Endothelial cell of umbilical vein (primary cell): ENCODE measurements at regions not wholly inside any gene's neighbourhood (a gene's known extent, or its start where the extent isn't known, plus 50 kb on each side); places are given as distances from the start of the nearest gene placed in this dataset.

Experiments
- BruUV-seq: library from RNA; stranded (reverse); fragments of 400-500 nt; replicated peaks from 2 replicates; lab custom pipeline; 2021; lab: Mats Ljungman, UMichigan
- CTCF ChIA-PET: fragments of 300-600, 350-600 bp; sonication (Branson Sonifier 250); formaldehyde crosslinking; loops from one replicate; lab custom pipeline; 2021; ENCODE audit warnings: antibody characterized with exemption, inconsistent platforms; lab: Charles Lee
- POLR2A ChIA-PET: fragments of 300-600, 350-600 bp; sonication (Branson Sonifier 250); formaldehyde crosslinking; loops from one replicate; lab custom pipeline; 2021; ENCODE audit warnings: antibody characterized with exemption, inconsistent platforms; lab: Charles Lee
- DNase-seq: peaks from one replicate; pipeline ENCODE4 v3.0.0-alpha.2; 2011; ENCODE audit warnings: low read depth, low spot score
- FAIRE-seq: peaks from 2 replicates; lab custom pipeline; 2011; peaks lifted over from hg19 to GRCh38; lab: Jason Lieb, UNC
- H2AFZ ChIP-seq: 2 replicates; pipeline ENCODE4 v1.6.0; 2012; ENCODE audit warnings: low read depth, low read length, control low read depth, inconsistent platforms
- H3K27ac ChIP-seq: 2 replicates; pipeline ENCODE4 v1.5.1; 2011; ENCODE audit warnings: low read depth, mild to moderate bottlenecking, control low read depth, low read length, moderate library complexity; ENCODE audit not compliant: insufficient read depth
- H3K27me3 ChIP-seq, 2 experiments: 2 replicates each; pipeline versions ENCODE4 v1.6.0 to v1.6.1; 2011; ENCODE audit warnings: low read length in 2 of 2, mixed read lengths in 1 of 2; ENCODE audit not compliant: control insufficient read depth in 2 of 2, insufficient read depth in 2 of 2
- H3K36me3 ChIP-seq, 2 experiments: 2 replicates in 1 of 2; 3 replicates in 1 of 2; pipeline ENCODE4 v1.5.1; 2011; ENCODE audit warnings: low read length in 2 of 2, mild to moderate bottlenecking in 1 of 2, moderate library complexity in 1 of 2; ENCODE audit not compliant: control insufficient read depth in 2 of 2, insufficient read depth in 2 of 2; ENCODE audit errors: extremely low read depth in 1 of 2
- H3K4me1 ChIP-seq: 3 replicates; pipeline ENCODE4 v1.5.1; 2011; ENCODE audit warnings: mild to moderate bottlenecking, low read length; ENCODE audit not compliant: control insufficient read depth, insufficient read depth; ENCODE audit errors: extremely low read depth
- H3K4me2 ChIP-seq: 2 replicates; pipeline ENCODE4 v1.6.1; 2011; ENCODE audit warnings: low read length, control low read depth, mixed read lengths; ENCODE audit not compliant: insufficient read depth
- H3K4me3 ChIP-seq, 3 experiments: fragments of 200-600 bp in 1 of 3; sonication (generic), shearing (Covaris generic) in 1 of 3; replicated peaks in 1 of 3; 2 replicates each; pipeline ENCODE4 v1.5.1; 2011 to 2016; ENCODE audit warnings: control low read depth in 3 of 3, low read length in 3 of 3, mild to moderate bottlenecking in 2 of 3, inconsistent platforms in 1 of 3, low read depth in 1 of 3, moderate library complexity in 1 of 3; ENCODE audit not compliant: insufficient read depth in 1 of 3
- H3K79me2 ChIP-seq: 2 replicates; pipeline ENCODE4 v1.6.0; 2012; ENCODE audit warnings: low read length, inconsistent platforms; ENCODE audit not compliant: control insufficient read depth, insufficient read depth
- H3K9ac ChIP-seq: replicated peaks from 2 replicates; pipeline ENCODE3; 2011; ENCODE audit warnings: low read length, control low read depth; ENCODE audit not compliant: insufficient read depth; ENCODE audit errors: extremely low read depth
- H3K9me1 ChIP-seq: replicated peaks from 3 replicates; pipeline ENCODE4 v1.6.0; 2011; ENCODE audit warnings: mild to moderate bottlenecking, low read length; ENCODE audit not compliant: control insufficient read depth, insufficient read depth; ENCODE audit errors: extremely low read depth
- H3K9me3 ChIP-seq: replicated peaks from 2 replicates; pipeline ENCODE4 v1.5.1; 2012; ENCODE audit warnings: low read length, inconsistent platforms; ENCODE audit not compliant: control insufficient read depth, insufficient read depth
- H4K20me1 ChIP-seq: replicated peaks from 2 replicates; pipeline ENCODE3; 2011; ENCODE audit warnings: mild to moderate bottlenecking, low read length; ENCODE audit not compliant: control insufficient read depth, insufficient read depth; ENCODE audit errors: extremely low read depth
- EZH2 ChIP-seq: IDR thresholded peaks from 2 replicates; pipeline ENCODE4 v1.6.1; 2012; ENCODE audit warnings: borderline replicate concordance, low read depth, mild to moderate bottlenecking, moderate library complexity, low read length, inconsistent platforms; ENCODE audit not compliant: severe bottlenecking
- FOS ChIP-seq: IDR thresholded peaks from 2 replicates; pipeline ENCODE4 v1.6.1; 2011; ENCODE audit warnings: mild to moderate bottlenecking, low read length, moderate library complexity, borderline replicate concordance; ENCODE audit not compliant: insufficient read depth
- GATA2 ChIP-seq: IDR thresholded peaks from 2 replicates; pipeline ENCODE4 v1.7.0; 2011; ENCODE audit warnings: low read depth, mild to moderate bottlenecking, moderate library complexity, mixed read lengths, low read length; ENCODE audit not compliant: insufficient read length, insufficient read depth
- JUN ChIP-seq: IDR thresholded peaks from 2 replicates; pipeline ENCODE4 v1.6.1; 2011; ENCODE audit warnings: borderline replicate concordance, low read depth; ENCODE audit not compliant: insufficient read length, insufficient read depth
- MYC ChIP-seq: IDR thresholded peaks from one replicate; pipeline ENCODE4 v1.6.1; 2011; ENCODE audit warnings: mild to moderate bottlenecking, low read depth, low read length
- POLR2A ChIP-seq: IDR thresholded peaks from 2 replicates; pipeline ENCODE4 v1.6.1; 2012; ENCODE audit warnings: low read depth, mild to moderate bottlenecking, control low read depth, low read length
- POLR2AphosphoS5 ChIP-seq: IDR thresholded peaks from 2 replicates; pipeline ENCODE4 v1.6.1; 2012; ENCODE audit warnings: low read depth, mild to moderate bottlenecking, control low read depth, low read length, moderate library complexity; ENCODE audit not compliant: insufficient read depth
- dilution Hi-C: fragments of 300-500 bp; cut with MboI; formaldehyde crosslinking; loops from one replicate; pipeline ENCODE4 v1.15.0; 2019; ENCODE audit warnings: low sequenced_read_pairs; ENCODE audit not compliant: extremely low pct_ligation_motif_present
- intact Hi-C: fragments of 100-400 bp; cut with micrococcal nuclease; formaldehyde crosslinking; loops from one replicate; pipeline ENCODE4 v1.10.0; 2022
- TF ChIP-seq, protein P1 (sequence below): IDR thresholded peaks from 2 replicates; pipeline ENCODE4 v1.6.1; 2011; ENCODE audit not compliant: insufficient read depth, insufficient read length
- TF ChIP-seq, protein P2 (sequence below), 2 donors: IDR thresholded peaks; 1 replicate in 1 of 2; 2 replicates in 1 of 2; pipeline ENCODE4 v1.5.1; 2011; ENCODE audit warnings: low read length in 2 of 2, mild to moderate bottlenecking in 2 of 2, moderate library complexity in 2 of 2, control low read depth in 1 of 2, inconsistent platforms in 1 of 2, low read depth in 1 of 2; ENCODE audit not compliant: insufficient read depth in 1 of 2; ENCODE audit errors: extremely low read depth in 1 of 2

- BruUV-seq = no TSS peak
- H3K27me3 ChIP-seq = no peaks in the 10 kb centered on the region
- H3K79me2 ChIP-seq = no peaks in the 10 kb centered on the region
- no peak overlapping the region for H3K4me2 ChIP-seq
- H3K27ac ChIP-seq = no peak overlapping the region
- CTCF ChIA-PET = no interaction called here
- no peak for FAIRE-seq
- H3K9me3 ChIP-seq = no peaks in the 10 kb centered on the region
- peaks cover 5% of the 10 kb centered on the region for H3K4me1 ChIP-seq
- H3K4me3 ChIP-seq = no peak overlapping the region
- no peaks in the 10 kb centered on the region for H4K20me1 ChIP-seq
- POLR2A ChIA-PET = no interaction called here
- no peaks in the 10 kb centered on the region for H3K9me1 ChIP-seq
- dilution Hi-C loops (no loop called here), intact Hi-C loops (no loop called here)
- H2AFZ ChIP-seq = no peak overlapping the region
- no peak for DNase-seq
- H3K9ac ChIP-seq = no peak overlapping the region
- no peak for TF ChIP-seq JUN
- TF ChIP-seq, protein P1, sequence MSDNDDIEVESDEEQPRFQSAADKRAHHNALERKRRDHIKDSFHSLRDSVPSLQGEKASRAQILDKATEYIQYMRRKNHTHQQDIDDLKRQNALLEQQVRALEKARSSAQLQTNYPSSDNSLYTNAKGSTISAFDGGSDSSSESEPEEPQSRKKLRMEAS = no peak
- TF ChIP-seq EZH2 = no peak
- TF ChIP-seq, protein P2, sequence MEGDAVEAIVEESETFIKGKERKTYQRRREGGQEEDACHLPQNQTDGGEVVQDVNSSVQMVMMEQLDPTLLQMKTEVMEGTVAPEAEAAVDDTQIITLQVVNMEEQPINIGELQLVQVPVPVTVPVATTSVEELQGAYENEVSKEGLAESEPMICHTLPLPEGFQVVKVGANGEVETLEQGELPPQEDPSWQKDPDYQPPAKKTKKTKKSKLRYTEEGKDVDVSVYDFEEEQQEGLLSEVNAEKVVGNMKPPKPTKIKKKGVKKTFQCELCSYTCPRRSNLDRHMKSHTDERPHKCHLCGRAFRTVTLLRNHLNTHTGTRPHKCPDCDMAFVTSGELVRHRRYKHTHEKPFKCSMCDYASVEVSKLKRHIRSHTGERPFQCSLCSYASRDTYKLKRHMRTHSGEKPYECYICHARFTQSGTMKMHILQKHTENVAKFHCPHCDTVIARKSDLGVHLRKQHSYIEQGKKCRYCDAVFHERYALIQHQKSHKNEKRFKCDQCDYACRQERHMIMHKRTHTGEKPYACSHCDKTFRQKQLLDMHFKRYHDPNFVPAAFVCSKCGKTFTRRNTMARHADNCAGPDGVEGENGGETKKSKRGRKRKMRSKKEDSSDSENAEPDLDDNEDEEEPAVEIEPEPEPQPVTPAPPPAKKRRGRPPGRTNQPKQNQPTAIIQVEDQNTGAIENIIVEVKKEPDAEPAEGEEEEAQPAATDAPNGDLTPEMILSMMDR (IDR thresholded peaks at IDR 0.05; ENCODE audit: extremely low read depth in 1 of 2, insufficient read depth in 1 of 2, low read depth in 1 of 2, low read length in 2 of 2) = no peak
- TF ChIP-seq POLR2AphosphoS5 = no peak
- no peak for TF ChIP-seq POLR2A
- TF ChIP-seq GATA2 = no peak
- TF ChIP-seq FOS = no peak
- no peak for TF ChIP-seq MYC
- H3K36me3 ChIP-seq = no peaks in the 10 kb centered on the region
These were observed 1287.2 kb upstream of the CITED2 start for GRCh38 chr6:140661691-140662090.
